Immature natural killer cell (primary cell): ENCODE measurements at regions not wholly inside any gene's neighbourhood (a gene's known extent, or its start where the extent isn't known, plus 50 kb on each side); places are given as distances from the start of the nearest gene placed in this dataset.
"Not testable (repeated sequence)": the region's sequence is repeated elsewhere in the genome, so short reads cannot be mapped to it uniquely, and the experiment has no call there.

Source experiments
- DNase-seq, 3 donors: peaks; one replicate each; pipeline ENCODE4 v3.0.0; 2022; ENCODE audit warnings: mixed read lengths in 1 of 3
- H3K27ac Mint-ChIP-seq, 6 donors: one replicate each; pipeline ENCODE4 v1.8.0; 2020; ENCODE audit warnings: mixed read lengths in 6 of 6, mild to moderate bottlenecking in 5 of 6, inconsistent platforms in 4 of 6, moderate library complexity in 3 of 6
- H3K27me3 Mint-ChIP-seq, 3 donors: one replicate each; pipeline ENCODE4 v1.8.0; 2020 to 2021; ENCODE audit warnings: low read depth in 3 of 3, mild to moderate bottlenecking in 3 of 3, mixed read lengths in 3 of 3, moderate library complexity in 3 of 3, inconsistent platforms in 1 of 3
- H3K36me3 Mint-ChIP-seq, 3 donors: one replicate each; pipeline ENCODE4 v1.8.0; 2020; ENCODE audit warnings: mixed read lengths in 3 of 3, inconsistent platforms in 2 of 3, mild to moderate bottlenecking in 2 of 3
- H3K4me1 Mint-ChIP-seq, 2 donors: one replicate each; pipeline ENCODE4 v1.8.0; 2020; ENCODE audit warnings: inconsistent platforms in 2 of 2, mild to moderate bottlenecking in 2 of 2, mixed read lengths in 2 of 2, moderate library complexity in 1 of 2
- H3K4me3 Mint-ChIP-seq, 5 donors: one replicate each; pipeline ENCODE4 v1.8.0; 2020; ENCODE audit warnings: mild to moderate bottlenecking in 5 of 5, mixed read lengths in 5 of 5, inconsistent platforms in 3 of 5, moderate library complexity in 3 of 5
- H3K9me3 Mint-ChIP-seq, 6 donors: one replicate each; pipeline ENCODE4 v1.8.0; 2020; ENCODE audit warnings: mild to moderate bottlenecking in 6 of 6, mixed read lengths in 6 of 6, inconsistent platforms in 4 of 6, moderate library complexity in 3 of 6

- Mint-ChIP-seq H3K27me3 (peaks cover 5 to 10% (median 6%) of the 10 kb centered on the region in 3 donors), H3K9me3 (no peaks in the 10 kb centered on the region)
Observed at GRCh38 chr4:159029481-159029880, 73.4 kb upstream of the RAPGEF2 start.

GRCh38 chr4:159030297-159030696, 72.6 kb upstream of the RAPGEF2 start:
- H3K27ac Mint-ChIP-seq, DNase-seq, H3K36me3 Mint-ChIP-seq, H3K27me3 Mint-ChIP-seq, H3K4me1 Mint-ChIP-seq, H3K4me3 Mint-ChIP-seq, H3K9me3 Mint-ChIP-seq: not testable (repeated sequence)

More at GRCh38 chr4:159029481-159029880, 73.4 kb upstream of the RAPGEF2 start:
- H3K4me1 Mint-ChIP-seq, result peaks cover 0 to 2% of the 10 kb centered on the region in 2 donors
- no peaks in the 10 kb centered on the region for H3K36me3 Mint-ChIP-seq
- H3K4me3 Mint-ChIP-seq, result no peak overlapping the region
- H3K27ac Mint-ChIP-seq, result no peak overlapping the region
- DNase-seq, result no peak

GRCh38 chr4:159035570-159035969, 67.3 kb upstream of the RAPGEF2 start:
- no peak overlapping the region for H3K27ac Mint-ChIP-seq
- no peak for DNase-seq
- no peak overlapping the region for H3K4me3 Mint-ChIP-seq
- no peaks in the 10 kb centered on the region for H3K4me1 Mint-ChIP-seq
- H3K27me3 Mint-ChIP-seq, result peaks cover 8 to 13% (median 9%) of the 10 kb centered on the region in 3 donors
- no peaks in the 10 kb centered on the region for H3K36me3 Mint-ChIP-seq
- H3K9me3 Mint-ChIP-seq, result no peaks in the 10 kb centered on the region

DNA sequence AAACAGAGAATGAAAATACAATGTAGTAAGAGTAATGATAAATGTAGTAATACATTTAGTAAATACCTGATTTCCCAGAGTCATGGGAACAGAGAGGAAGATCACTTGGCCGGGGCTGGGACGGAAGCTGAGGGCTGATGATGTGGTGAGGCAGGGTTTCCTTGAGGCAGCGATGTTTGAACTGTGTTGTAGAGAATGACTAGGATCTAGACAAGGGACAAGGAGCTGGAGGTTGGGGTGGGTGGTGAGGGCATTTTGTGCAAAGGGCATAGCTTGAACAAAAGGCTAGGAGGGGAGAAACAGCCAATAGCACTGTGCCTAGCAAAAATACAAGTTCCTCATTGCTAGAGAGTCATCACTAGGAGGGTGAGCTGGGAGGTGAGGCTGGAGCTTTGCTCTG, 64.3 kb upstream of the RAPGEF2 start:
- Mint-ChIP-seq H3K27ac (no peak overlapping the region), H3K4me3 (no peak overlapping the region), H3K36me3 (no peaks in the 10 kb centered on the region), H3K27me3 (peaks cover 3 to 10% (median 9%) of the 10 kb centered on the region in 3 donors), H3K9me3 (no peaks in the 10 kb centered on the region), H3K4me1 (no peaks in the 10 kb centered on the region)
- no peak for DNase-seq

GRCh38 chr4:159041054-159042034, 61.5 kb upstream of the RAPGEF2 start:
- no peak overlapping the region for H3K27ac Mint-ChIP-seq
- no peaks in the 10 kb centered on the region for H3K4me1 Mint-ChIP-seq
- DNase-seq, result no peak
- peaks cover 3 to 10% (median 6%) of the 10 kb centered on the region in 3 donors for H3K27me3 Mint-ChIP-seq
- H3K9me3 Mint-ChIP-seq, result no peaks in the 10 kb centered on the region
- H3K36me3 Mint-ChIP-seq, result no peaks in the 10 kb centered on the region
- no peak overlapping the region for H3K4me3 Mint-ChIP-seq

GRCh38 chr4:159042097-159042605, 60.7 kb upstream of the RAPGEF2 start:
- no peaks in the 10 kb centered on the region for H3K9me3 Mint-ChIP-seq
- no peak overlapping the region for H3K27ac Mint-ChIP-seq
- H3K4me1 Mint-ChIP-seq, result no peaks in the 10 kb centered on the region
- H3K27me3 Mint-ChIP-seq, result peaks cover 3 to 9% (median 8%) of the 10 kb centered on the region in 3 donors
- no peak overlapping the region for H3K4me3 Mint-ChIP-seq
- DNase-seq, result no peak
- no peaks in the 10 kb centered on the region for H3K36me3 Mint-ChIP-seq

- Mint-ChIP-seq H3K27ac (no peak overlapping the region), H3K36me3 (no peaks in the 10 kb centered on the region), H3K4me1 (no peaks in the 10 kb centered on the region), H3K27me3 (peaks cover 3 to 9% (median 8%) of the 10 kb centered on the region in 3 donors), H3K9me3 (no peaks in the 10 kb centered on the region), H3K4me3 (no peak overlapping the region)
- no peak for DNase-seq
Observed at GRCh38 chr4:159042868-159043267, 60.0 kb upstream of the RAPGEF2 start.

GRCh38 chr4:159043861-159044260, 59.0 kb upstream of the RAPGEF2 start:
- no peaks in the 10 kb centered on the region for H3K4me1 Mint-ChIP-seq
- H3K27ac Mint-ChIP-seq, result no peak overlapping the region
- no peak overlapping the region for H3K4me3 Mint-ChIP-seq
- peaks cover 2 to 8% (median 8%) of the 10 kb centered on the region in 3 donors for H3K27me3 Mint-ChIP-seq
- H3K36me3 Mint-ChIP-seq, result no peaks in the 10 kb centered on the region
- DNase-seq, result no peak
- no peaks in the 10 kb centered on the region for H3K9me3 Mint-ChIP-seq

DNA sequence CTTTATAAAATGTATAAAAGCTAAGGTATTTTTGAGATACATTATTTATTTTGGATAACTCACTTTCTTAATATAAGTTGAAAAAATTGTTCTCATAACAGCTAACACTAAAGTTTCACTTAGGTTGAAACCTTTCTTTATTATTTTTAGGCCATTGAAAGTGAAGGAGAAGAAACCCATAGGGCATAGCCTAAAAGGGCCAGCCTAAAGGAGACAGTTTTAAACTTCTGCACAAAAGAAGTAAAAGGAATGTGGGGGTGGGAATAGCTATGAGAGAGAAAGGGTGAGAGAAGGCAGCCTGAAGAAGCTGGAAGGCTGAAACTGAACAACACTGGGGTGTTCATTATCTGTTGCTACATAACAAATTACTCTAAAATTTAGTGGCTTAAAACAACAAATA, 57.6 kb upstream of the RAPGEF2 start:
- Mint-ChIP-seq H3K27me3 (peaks cover 2 to 11% (median 8%) of the 10 kb centered on the region in 3 donors), H3K9me3 (no peaks in the 10 kb centered on the region), H3K27ac (no peak overlapping the region), H3K4me3 (no peak overlapping the region), H3K36me3 (no peaks in the 10 kb centered on the region), H3K4me1 (no peaks in the 10 kb centered on the region)
- no peak for DNase-seq

DNA sequence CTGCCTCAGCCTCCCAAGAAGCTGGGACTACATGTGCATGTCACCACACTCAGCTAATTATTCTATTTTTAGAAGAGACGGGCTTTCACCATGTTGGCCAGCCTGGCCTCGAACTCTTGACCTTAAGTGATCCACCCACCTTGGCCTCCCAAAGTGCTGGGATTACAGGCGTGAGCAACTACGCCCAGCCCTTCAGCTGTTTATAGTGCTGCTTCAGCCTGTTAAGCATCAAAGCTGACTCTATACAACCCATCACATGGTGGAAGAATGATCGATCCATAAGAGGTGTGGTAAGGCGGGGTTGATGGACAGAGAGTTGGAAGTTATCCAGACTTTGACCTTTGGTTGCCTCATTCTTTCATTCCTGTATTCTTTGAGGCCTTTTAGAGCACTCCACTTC, 56.2 kb upstream of the RAPGEF2 start:
- Mint-ChIP-seq H3K4me3 (no peak overlapping the region), H3K4me1 (no peaks in the 10 kb centered on the region), H3K27me3 (peaks cover 1 to 12% (median 2%) of the 10 kb centered on the region in 3 donors)

GRCh38 chr4:159047478-159048165, 55.3 kb upstream of the RAPGEF2 start:
- Mint-ChIP-seq H3K27me3 (peaks cover 0 to 12% (median 1%) of the 10 kb centered on the region in 3 donors), H3K4me3 (no peak overlapping the region), H3K36me3 (no peaks in the 10 kb centered on the region), H3K4me1 (no peaks in the 10 kb centered on the region), H3K27ac (no peak overlapping the region), H3K9me3 (no peaks in the 10 kb centered on the region)
- DNase-seq, result no peak

More for the DNA sequence above, 56.2 kb upstream of the RAPGEF2 start:
- Mint-ChIP-seq H3K27ac (no peak overlapping the region), H3K9me3 (no peaks in the 10 kb centered on the region), H3K36me3 (no peaks in the 10 kb centered on the region)
- DNase-seq, result no peak

DNA sequence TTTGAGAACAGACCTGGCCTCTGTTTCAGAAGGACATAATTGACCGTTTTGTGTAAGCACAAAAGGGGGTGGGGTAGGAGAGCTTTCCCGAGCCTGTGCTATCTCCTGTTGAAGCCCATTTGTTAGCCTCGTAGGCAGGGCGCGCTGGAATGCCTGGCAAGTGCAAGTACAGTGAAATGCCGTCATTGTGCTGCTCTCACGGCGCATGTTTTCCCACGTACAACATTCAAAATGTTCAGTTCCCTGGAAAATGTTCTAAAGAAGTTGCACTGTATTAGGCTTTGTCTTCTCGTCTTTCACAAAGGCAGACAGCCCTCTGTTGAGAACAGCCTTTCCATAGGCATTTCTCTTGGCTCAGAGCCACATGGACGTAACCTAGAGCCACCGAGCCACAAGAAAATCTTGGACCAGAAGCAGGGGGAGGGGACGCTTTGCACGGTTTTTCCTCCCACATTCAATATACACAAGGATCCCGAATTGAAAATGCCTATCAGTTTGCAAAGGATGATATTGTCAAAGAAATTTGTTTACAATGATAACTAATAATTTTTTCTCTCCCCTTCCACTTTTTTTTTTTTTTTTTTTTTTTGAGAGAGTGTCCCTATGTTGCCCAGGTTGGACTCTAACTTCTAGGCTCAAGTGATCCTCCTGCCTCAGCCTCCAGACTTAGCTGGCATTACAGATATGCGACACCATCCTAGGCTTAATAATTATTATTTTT, 54.6 kb upstream of the RAPGEF2 start:
- Mint-ChIP-seq H3K27ac (no peak overlapping the region), H3K27me3 (peaks cover 0 to 9% (median 3%) of the 10 kb centered on the region in 3 donors), H3K4me3 (no peak overlapping the region), H3K9me3 (no peaks in the 10 kb centered on the region), H3K36me3 (no peaks in the 10 kb centered on the region), H3K4me1 (no peaks in the 10 kb centered on the region)
- DNase-seq, result no peak

GRCh38 chr4:159049780-159050375, 53.0 kb upstream of the RAPGEF2 start:
- Mint-ChIP-seq H3K36me3 (no peaks in the 10 kb centered on the region), H3K9me3 (no peaks in the 10 kb centered on the region), H3K27me3 (peaks cover 0 to 12% (median 2%) of the 10 kb centered on the region in 3 donors), H3K4me3 (no peak overlapping the region), H3K4me1 (no peaks in the 10 kb centered on the region), H3K27ac (no peak overlapping the region)
- no peak for DNase-seq
